Peyer's patch (tissue), 4 donors: ENCODE measurements at regions not wholly inside any gene's neighbourhood (a gene's known extent, or its start where the extent isn't known, plus 50 kb on each side); places are given as distances from the start of the nearest gene placed in this dataset.

Experiments
- CTCF ChIP-seq, 6 experiments: fragments of 450-650 bp in 4 of 6; fragments of 200-600 bp in 2 of 6; sonication (generic) in 1 of 6; IDR thresholded peaks; one replicate each; pipeline ENCODE4 v1.5.1; 2017 to 2019; ENCODE audit warnings: antibody characterized with exemption in 6 of 6, mild to moderate bottlenecking in 3 of 6, moderate library complexity in 1 of 6
- POLR2A ChIP-seq, 2 donors: fragments of 450-650 bp; IDR thresholded peaks; one replicate each; pipeline ENCODE4 v1.5.1; 2017; ENCODE audit warnings: antibody characterized with exemption in 2 of 2, mild to moderate bottlenecking in 2 of 2, moderate library complexity in 2 of 2

GRCh38 chr12:3965046-3965445 is 91.8 kb upstream of the PARP11 start:
- TF ChIP-seq CTCF (IDR thresholded peaks at IDR 0.05) (no peak), POLR2A (IDR thresholded peaks at IDR 0.05) (no peak)
